ENCODE measurements at regions not wholly inside any gene's neighbourhood (a gene's known extent, or its start where the extent isn't known, plus 50 kb on each side); places are given as distances from the start of the nearest gene placed in this dataset.

- Histone ChIP-seq H3K79me2 (ENCODE audit: low read length) (no peaks in the 10 kb centered on the region), H3K9ac (ENCODE audit: low read length) (no peak overlapping the region), H3K9me3 (ENCODE audit: insufficient read depth, low read length) (no peaks in the 10 kb centered on the region), H2AFZ (ENCODE audit: low read depth, low read length) (no peak overlapping the region), H4K20me1 (ENCODE audit: insufficient read depth, low read length) (no peaks in the 10 kb centered on the region), H3K36me3 (replicated peaks; ENCODE audit: low read depth, low read length) (no peaks in the 10 kb centered on the region), H3K4me1 (ENCODE audit: low read length) (no peaks in the 10 kb centered on the region; the same call in 1 of the 2 replicates), H3K27me3 (ENCODE audit: low read depth, low read length) (no peaks in the 10 kb centered on the region), H3K27ac (ENCODE audit: low read length) (no peak overlapping the region), H3K4me2 (ENCODE audit: low read length) (no peak overlapping the region), H3K4me3 (ENCODE audit: low read length) (no peak overlapping the region)
- TF ChIP-seq CTCF (IDR thresholded peaks at IDR 0.05; ENCODE audit: low read depth, low read length), result no peak
- TF ChIP-seq EZH2phosphoT487 (IDR thresholded peaks at IDR 0.05; ENCODE audit: low read depth), result no peak
Observed at GRCh38 chr20:11084508-11084907, 410.7 kb upstream of the JAG1 start.

GRCh38 chr20:11086970-11087369 is 413.2 kb upstream of the JAG1 start:
- no peaks in the 10 kb centered on the region for H3K36me3 ChIP-seq (replicated peaks; ENCODE audit: low read depth, low read length)
- no peak for TF ChIP-seq EZH2phosphoT487 (IDR thresholded peaks at IDR 0.05; ENCODE audit: low read depth)
- TF ChIP-seq CTCF (IDR thresholded peaks at IDR 0.05; ENCODE audit: low read depth, low read length), result no peak
- H2AFZ ChIP-seq (ENCODE audit: low read depth, low read length), result no peak overlapping the region
- H4K20me1 ChIP-seq (ENCODE audit: insufficient read depth, low read length), result no peaks in the 10 kb centered on the region
- H3K9ac ChIP-seq (ENCODE audit: low read length), result no peak overlapping the region
- no peak overlapping the region for H3K4me2 ChIP-seq (ENCODE audit: low read length)
- H3K9me3 ChIP-seq (ENCODE audit: insufficient read depth, low read length), result no peaks in the 10 kb centered on the region
- H3K79me2 ChIP-seq (ENCODE audit: low read length), result no peaks in the 10 kb centered on the region
- H3K27me3 ChIP-seq (ENCODE audit: low read depth, low read length), result no peaks in the 10 kb centered on the region
- H3K27ac ChIP-seq (ENCODE audit: low read length), result no peak overlapping the region
- H3K4me3 ChIP-seq (ENCODE audit: low read length), result no peak overlapping the region
- H3K4me1 ChIP-seq (ENCODE audit: low read length), result no peaks in the 10 kb centered on the region; the same call in 1 of the 2 replicates

- no peak for TF ChIP-seq CTCF (IDR thresholded peaks at IDR 0.05; ENCODE audit: low read depth, low read length)
- Histone ChIP-seq H3K79me2 (ENCODE audit: low read length) (no peaks in the 10 kb centered on the region), H3K9me3 (ENCODE audit: insufficient read depth, low read length) (no peaks in the 10 kb centered on the region), H3K27ac (ENCODE audit: low read length) (no peak overlapping the region), H2AFZ (ENCODE audit: low read depth, low read length) (no peak overlapping the region), H3K27me3 (ENCODE audit: low read depth, low read length) (no peaks in the 10 kb centered on the region), H3K4me2 (ENCODE audit: low read length) (no peak overlapping the region), H3K9ac (ENCODE audit: low read length) (no peak overlapping the region), H3K36me3 (replicated peaks; ENCODE audit: low read depth, low read length) (no peaks in the 10 kb centered on the region), H4K20me1 (ENCODE audit: insufficient read depth, low read length) (no peaks in the 10 kb centered on the region), H3K4me1 (ENCODE audit: low read length) (no peaks in the 10 kb centered on the region), H3K4me3 (ENCODE audit: low read length) (no peak overlapping the region)
Observed at GRCh38 chr20:11090751-11091150, 417.0 kb upstream of the JAG1 start.

- H3K4me3 ChIP-seq (ENCODE audit: low read length), result no peak overlapping the region
- H2AFZ ChIP-seq (ENCODE audit: low read depth, low read length), result no peak overlapping the region
- TF ChIP-seq CTCF (IDR thresholded peaks at IDR 0.05; ENCODE audit: low read depth, low read length) (no peak), EZH2phosphoT487 (IDR thresholded peaks at IDR 0.05; ENCODE audit: low read depth) (no peak)
Observed at GRCh38 chr20:11091511-11091910, 417.7 kb upstream of the JAG1 start.

More at GRCh38 chr20:11091511-11091910, 417.7 kb upstream of the JAG1 start:
- H3K9me3 ChIP-seq (ENCODE audit: insufficient read depth, low read length), result no peaks in the 10 kb centered on the region
- H3K4me1 ChIP-seq (ENCODE audit: low read length), result no peaks in the 10 kb centered on the region
- H3K27ac ChIP-seq (ENCODE audit: low read length), result no peak overlapping the region
- no peaks in the 10 kb centered on the region for H3K79me2 ChIP-seq (ENCODE audit: low read length)
- H3K27me3 ChIP-seq (ENCODE audit: low read depth, low read length), result no peaks in the 10 kb centered on the region
- no peaks in the 10 kb centered on the region for H4K20me1 ChIP-seq (ENCODE audit: insufficient read depth, low read length)
- no peak overlapping the region for H3K4me2 ChIP-seq (ENCODE audit: low read length)
- no peak overlapping the region for H3K9ac ChIP-seq (ENCODE audit: low read length)
- no peaks in the 10 kb centered on the region for H3K36me3 ChIP-seq (replicated peaks; ENCODE audit: low read depth, low read length)

Measured in OCI-LY3 (cell line).